Ovary (tissue), 7 donors: ENCODE measurements at regions not wholly inside any gene's neighbourhood (a gene's known extent, or its start where the extent isn't known, plus 50 kb on each side); places are given as distances from the start of the nearest gene placed in this dataset.

Experiments
- DNase-seq, 5 donors: peaks; one replicate each; pipeline ENCODE4 v3.0.0-alpha.2; 2019 to 2020
- H3K27ac ChIP-seq, 2 donors: fragments of 200-600 bp; one replicate each; pipeline versions ENCODE4 v1.5.1 to v1.8.0; 2019 to 2022
- H3K27me3 ChIP-seq: fragments of 200-600 bp; one replicate; pipeline ENCODE4 v1.8.0; 2022
- H3K36me3 ChIP-seq: fragments of 200-600 bp; sonication (generic); one replicate; pipeline ENCODE4 v1.5.1; 2019
- H3K4me1 ChIP-seq: one replicate; pipeline ENCODE4 v1.8.1; 2013; ENCODE audit warnings: mild to moderate bottlenecking, moderate library complexity; ENCODE audit not compliant: insufficient read depth
- H3K4me3 ChIP-seq: fragments of 200-600 bp; sonication (generic); one replicate; pipeline ENCODE4 v1.5.1; 2017
- H3K9me3 ChIP-seq, 2 donors: fragments of 200-600 bp in 1 of 2; sonication (generic) in 1 of 2; one replicate each; pipeline versions ENCODE4 v1.5.1 to v1.8.1; 2013 to 2019; ENCODE audit warnings: mild to moderate bottlenecking in 1 of 2, moderate library complexity in 1 of 2
- CTCF ChIP-seq, 3 donors: fragments of 450-650 bp in 2 of 3; fragments of 200-600 bp in 1 of 3; IDR thresholded peaks; one replicate each; pipeline versions ENCODE4 v1.5.1 to v1.8.0; 2016 to 2022; ENCODE audit warnings: antibody characterized with exemption in 3 of 3, mild to moderate bottlenecking in 1 of 3
- EP300 ChIP-seq: sonication (generic); formaldehyde crosslinking; IDR thresholded peaks from one replicate; pipeline ENCODE4 v1.6.1; 2017; ENCODE audit warnings: antibody characterized with exemption
- POLR2A ChIP-seq: fragments of 450-650 bp; IDR thresholded peaks from one replicate; pipeline ENCODE4 v1.6.1; 2017; ENCODE audit warnings: antibody characterized with exemption, mild to moderate bottlenecking, moderate library complexity
- WGBS, 3 donors: extraction: QIAGEN DNeasy Blood & Tissue Kit in 1 of 3; methylation state at CpG; one replicate each; pipeline versions ENCODE4 v1.1.5 to v1.1.7; 2013 to 2017; 5-methylcytosine and 5-hydroxymethylcytosine counted together
- intact Hi-C, 4 donors: fragments of 100-400 bp; cut with DNase I; formaldehyde crosslinking; loops; one replicate each; pipeline versions ENCODE4 v1.11.0 to v1.15.1; 2022 to 2023
- donor health status: DM: no; HTN: no; CAD: no; lungs with moderate emphysema.
- donor health status: DM: no; HTN: no; CAD: no.
- donor health status: Bipolar disorder and iron deficiency.
- donor health status: DM: no; HTN: no; CAD: no.
- donor health status: DM: yes; HTN: yes; CAD: no.

GRCh38 chr3:106004826-106005225 lies 136.0 kb upstream of the CBLB start:
- no peaks in the 10 kb centered on the region for H3K9me3 ChIP-seq
- H3K4me1 ChIP-seq: no peaks in the 10 kb centered on the region
- H3K4me3 ChIP-seq: no peak overlapping the region
- H3K27me3 ChIP-seq: no peaks in the 10 kb centered on the region
- no peak overlapping the region for H3K27ac ChIP-seq
- intact Hi-C loops: no loop called here
- H3K36me3 ChIP-seq: no peaks in the 10 kb centered on the region
- no peak for DNase-seq
- TF ChIP-seq CTCF (IDR thresholded peaks at IDR 0.05) (no peak), POLR2A (no peak), EP300 (no peak)
- 62 to 69% (median 68%) methylated on average over 3 of the region's 3 CpGs for WGBS, 3 donors

- Histone ChIP-seq H3K4me3 (no peak overlapping the region), H3K27me3 (no peaks in the 10 kb centered on the region), H3K4me1 (no peaks in the 10 kb centered on the region), H3K9me3 (no peaks in the 10 kb centered on the region), H3K27ac (no peak overlapping the region), H3K36me3 (no peaks in the 10 kb centered on the region)
- intact Hi-C loops: no loop called here
- 77 to 87% (median 83%) methylated on average over 5 of the region's 5 CpGs for WGBS, 3 donors
- TF ChIP-seq EP300 (no peak), CTCF (IDR thresholded peaks at IDR 0.05) (no peak), POLR2A (no peak)
- DNase-seq: peak in 1 of 5 donors; percentile 19
Observed at GRCh38 chr3:106006001-106006400, 137.2 kb upstream of the CBLB start.

GRCh38 chr3:106006571-106006970 lies 137.8 kb upstream of the CBLB start:
- TF ChIP-seq EP300 (no peak), POLR2A (no peak), CTCF (IDR thresholded peaks at IDR 0.05) (no peak)
- no peaks in the 10 kb centered on the region for H3K27me3 ChIP-seq
- H3K4me1 ChIP-seq: no peaks in the 10 kb centered on the region
- no peaks in the 10 kb centered on the region for H3K9me3 ChIP-seq
- intact Hi-C loops: no loop called here
- no peak for DNase-seq
- H3K36me3 ChIP-seq: no peaks in the 10 kb centered on the region
- no peak overlapping the region for H3K27ac ChIP-seq
- WGBS, 3 donors: 78 to 85% (median 85%) methylated on average over 2 of the region's 2 CpGs
- H3K4me3 ChIP-seq: no peak overlapping the region

GRCh38 chr3:106007512-106007911 lies 138.7 kb upstream of the CBLB start:
- no peak overlapping the region for H3K4me3 ChIP-seq
- TF ChIP-seq EP300 (no peak), POLR2A (no peak), CTCF (IDR thresholded peaks at IDR 0.05) (no peak)
- H3K36me3 ChIP-seq: no peaks in the 10 kb centered on the region
- H3K27ac ChIP-seq: no peak overlapping the region
- 95 to 98% (median 97%) methylated on average over 3 of the region's 3 CpGs for WGBS, 3 donors
- intact Hi-C loops: no loop called here
- no peaks in the 10 kb centered on the region for H3K9me3 ChIP-seq
- H3K27me3 ChIP-seq: no peaks in the 10 kb centered on the region
- DNase-seq: no peak
- no peaks in the 10 kb centered on the region for H3K4me1 ChIP-seq

GRCh38 chr3:106008766-106009165 lies 140.0 kb upstream of the CBLB start:
- TF ChIP-seq CTCF (IDR thresholded peaks at IDR 0.05) (no peak), EP300 (no peak), POLR2A (no peak)
- H3K27ac ChIP-seq: no peak overlapping the region
- H3K4me3 ChIP-seq: no peak overlapping the region
- H3K9me3 ChIP-seq: no peaks in the 10 kb centered on the region
- H3K4me1 ChIP-seq: no peaks in the 10 kb centered on the region
- no peaks in the 10 kb centered on the region for H3K27me3 ChIP-seq
- 59 to 74% (median 60%) methylated on average over 1 of the region's 1 CpG for WGBS, 3 donors
- intact Hi-C loops: no loop called here
- no peaks in the 10 kb centered on the region for H3K36me3 ChIP-seq
- DNase-seq: no peak
